Neural cell (in vitro differentiated cells): ENCODE measurements at regions not wholly inside any gene's neighbourhood (a gene's known extent, or its start where the extent isn't known, plus 50 kb on each side); places are given as distances from the start of the nearest gene placed in this dataset.

Experiments
- H2AFZ ChIP-seq: fragments of 200-600, 300-800 bp; sonication (generic), shearing (Covaris generic); 2 replicates; pipeline ENCODE4 v1.6.0; 2014; ENCODE audit warnings: low read depth, mild to moderate bottlenecking, antibody characterized with exemption, low read length, moderate library complexity
- H3F3A ChIP-seq: fragments of 200-600 bp; shearing (Covaris generic); 2 replicates; pipeline ENCODE4 v1.6.1; 2016; ENCODE audit warnings: mild to moderate bottlenecking, moderate library complexity, mixed read lengths, antibody characterized with exemption, low read length; ENCODE audit not compliant: insufficient read depth, poor library complexity, severe bottlenecking
- H3K27ac ChIP-seq: fragments of 200-600, 300-800 bp; sonication (generic), shearing (Covaris generic); 2 replicates; pipeline ENCODE4 v1.5.1; 2014; ENCODE audit warnings: mild to moderate bottlenecking, low read length, moderate library complexity
- H3K27me3 ChIP-seq: fragments of 300-800, 200-600 bp; sonication (generic), shearing (Covaris generic); 2 replicates; pipeline ENCODE4 v1.6.0; 2014; ENCODE audit warnings: mild to moderate bottlenecking, low read depth, low read length, moderate library complexity; ENCODE audit not compliant: insufficient read depth
- H3K36me3 ChIP-seq: fragments of 300-800, 200-600 bp; sonication (generic), shearing (Covaris generic); 2 replicates; pipeline ENCODE4 v1.5.1; 2014; ENCODE audit warnings: mild to moderate bottlenecking, antibody characterized with exemption, low read length, moderate library complexity; ENCODE audit not compliant: insufficient read depth
- H3K4me2 ChIP-seq: fragments of 300-800, 200-600 bp; sonication (generic), shearing (Covaris generic); 2 replicates; pipeline ENCODE4 v1.6.0; 2014; ENCODE audit warnings: mild to moderate bottlenecking, low read length
- H3K4me3 ChIP-seq: fragments of 300-800, 200-600 bp; sonication (generic), shearing (Covaris generic); 2 replicates; pipeline ENCODE4 v1.5.1; 2014; ENCODE audit warnings: mild to moderate bottlenecking, low read length, moderate library complexity
- H3K79me2 ChIP-seq: fragments of 200-600 bp; shearing (Covaris generic); replicated peaks from 2 replicates; pipeline ENCODE4 v1.6.0; 2014; ENCODE audit warnings: mild to moderate bottlenecking, low read length, moderate library complexity; ENCODE audit not compliant: insufficient read depth
- H3K9ac ChIP-seq: fragments of 300-800, 200-600 bp; sonication (generic), shearing (Covaris generic); 2 replicates; pipeline ENCODE4 v1.6.1; 2016; ENCODE audit warnings: mild to moderate bottlenecking, low read length, mixed read lengths
- H3K9me2 ChIP-seq: fragments of 200-600 bp; shearing (Covaris generic); 2 replicates; pipeline ENCODE4 v1.6.1; 2016; ENCODE audit warnings: mild to moderate bottlenecking, low read length, mixed read lengths; ENCODE audit not compliant: insufficient read depth
- H3K9me3 ChIP-seq: fragments of 200-600, 300-800 bp; sonication (generic), shearing (Covaris generic); 2 replicates; pipeline ENCODE4 v1.6.1; 2016; ENCODE audit warnings: mild to moderate bottlenecking, mixed run types, low read length, moderate library complexity, mixed read lengths
- H4K20me1 ChIP-seq: fragments of 200-600 bp; shearing (Covaris generic); 2 replicates; pipeline ENCODE4 v1.6.1; 2016; ENCODE audit warnings: mild to moderate bottlenecking, mixed run types; ENCODE audit not compliant: insufficient read depth
- EP300 ChIP-seq: fragments of 450-650 bp; conservative IDR thresholded peaks from 2 replicates; pipeline ENCODE4 v1.6.1; 2014; ENCODE audit warnings: antibody characterized with exemption, mild to moderate bottlenecking, moderate library complexity; ENCODE audit not compliant: poor library complexity, severe bottlenecking
- EZH2 ChIP-seq: fragments of 200-600, 300-800 bp; shearing (Covaris generic), sonication (generic); IDR thresholded peaks from 2 replicates; pipeline ENCODE4 v1.6.1; 2014; ENCODE audit warnings: antibody characterized with exemption, low read length, borderline replicate concordance, mild to moderate bottlenecking; ENCODE audit not compliant: insufficient read depth, poor library complexity, severe bottlenecking
- MXI1 ChIP-seq: fragments of 450-650 bp; conservative IDR thresholded peaks from 2 replicates; pipeline ENCODE4 v1.6.1; 2014; ENCODE audit warnings: antibody characterized with exemption, mild to moderate bottlenecking; ENCODE audit not compliant: poor library complexity, severe bottlenecking
- POLR2AphosphoS5 ChIP-seq: IDR thresholded peaks from 2 replicates; pipeline ENCODE4 v1.6.1; 2012
- RAD21 ChIP-seq: fragments of 450-650 bp; conservative IDR thresholded peaks from 2 replicates; pipeline ENCODE4 v1.6.1; 2014; ENCODE audit warnings: antibody characterized with exemption, mild to moderate bottlenecking, moderate library complexity
- SMC3 ChIP-seq: fragments of 450-650 bp; conservative IDR thresholded peaks from 2 replicates; pipeline ENCODE4 v1.6.1; 2014; ENCODE audit warnings: antibody characterized with exemption, mild to moderate bottlenecking, moderate library complexity; ENCODE audit not compliant: poor library complexity
- TAF1 ChIP-seq: IDR thresholded peaks from 2 replicates; pipeline ENCODE4 v1.6.1; 2012; ENCODE audit warnings: low read depth
- TF ChIP-seq, protein P1 (sequence below): fragments of 450-650 bp; IDR thresholded peaks from 2 replicates; pipeline ENCODE4 v1.5.1; 2014; ENCODE audit warnings: antibody characterized with exemption, mild to moderate bottlenecking, moderate library complexity; ENCODE audit not compliant: poor library complexity, severe bottlenecking
- TF ChIP-seq, protein P2 (sequence below): IDR thresholded peaks from 2 replicates; pipeline ENCODE4 v1.6.1; 2012; ENCODE audit warnings: borderline replicate concordance

DNA sequence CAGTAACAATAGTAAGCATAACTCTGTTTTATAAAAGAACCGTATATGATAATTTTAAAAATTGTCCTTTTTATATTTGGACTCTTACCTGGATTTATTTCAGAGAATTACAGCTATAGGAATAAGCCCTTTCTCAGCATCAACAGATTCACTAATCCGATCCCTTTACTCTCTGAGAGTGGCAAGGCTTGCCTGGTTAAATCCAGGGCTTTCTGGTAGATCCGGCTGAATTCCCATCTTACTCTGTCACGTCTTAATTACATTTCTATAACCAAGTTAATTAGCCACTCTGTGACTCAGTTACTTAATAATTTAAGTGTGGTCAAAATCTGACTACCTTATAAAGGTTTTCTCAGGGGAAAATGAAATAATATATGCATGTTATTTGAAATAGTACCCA, 294.7 kb downstream of the FRK start:
- Histone ChIP-seq H4K20me1 (no peaks in the 10 kb centered on the region), H3K9me2 (no peaks in the 10 kb centered on the region), H3K27me3 (no peaks in the 10 kb centered on the region), H3K36me3 (no peaks in the 10 kb centered on the region), H3K9me3 (no peaks in the 10 kb centered on the region), H2AFZ (no peak overlapping the region), H3K27ac (no peak overlapping the region), H3F3A (no peaks in the 10 kb centered on the region), H3K9ac (no peak overlapping the region), H3K4me3 (no peak overlapping the region), H3K4me2 (no peak overlapping the region), H3K79me2 (no peaks in the 10 kb centered on the region)
- no peak for TF ChIP-seq MXI1
- TF ChIP-seq, protein P1, sequence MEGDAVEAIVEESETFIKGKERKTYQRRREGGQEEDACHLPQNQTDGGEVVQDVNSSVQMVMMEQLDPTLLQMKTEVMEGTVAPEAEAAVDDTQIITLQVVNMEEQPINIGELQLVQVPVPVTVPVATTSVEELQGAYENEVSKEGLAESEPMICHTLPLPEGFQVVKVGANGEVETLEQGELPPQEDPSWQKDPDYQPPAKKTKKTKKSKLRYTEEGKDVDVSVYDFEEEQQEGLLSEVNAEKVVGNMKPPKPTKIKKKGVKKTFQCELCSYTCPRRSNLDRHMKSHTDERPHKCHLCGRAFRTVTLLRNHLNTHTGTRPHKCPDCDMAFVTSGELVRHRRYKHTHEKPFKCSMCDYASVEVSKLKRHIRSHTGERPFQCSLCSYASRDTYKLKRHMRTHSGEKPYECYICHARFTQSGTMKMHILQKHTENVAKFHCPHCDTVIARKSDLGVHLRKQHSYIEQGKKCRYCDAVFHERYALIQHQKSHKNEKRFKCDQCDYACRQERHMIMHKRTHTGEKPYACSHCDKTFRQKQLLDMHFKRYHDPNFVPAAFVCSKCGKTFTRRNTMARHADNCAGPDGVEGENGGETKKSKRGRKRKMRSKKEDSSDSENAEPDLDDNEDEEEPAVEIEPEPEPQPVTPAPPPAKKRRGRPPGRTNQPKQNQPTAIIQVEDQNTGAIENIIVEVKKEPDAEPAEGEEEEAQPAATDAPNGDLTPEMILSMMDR: no peak
- no peak for TF ChIP-seq SMC3
- no peak for TF ChIP-seq EP300
- TF ChIP-seq RAD21: no peak
- no peak for TF ChIP-seq POLR2AphosphoS5

DNA sequence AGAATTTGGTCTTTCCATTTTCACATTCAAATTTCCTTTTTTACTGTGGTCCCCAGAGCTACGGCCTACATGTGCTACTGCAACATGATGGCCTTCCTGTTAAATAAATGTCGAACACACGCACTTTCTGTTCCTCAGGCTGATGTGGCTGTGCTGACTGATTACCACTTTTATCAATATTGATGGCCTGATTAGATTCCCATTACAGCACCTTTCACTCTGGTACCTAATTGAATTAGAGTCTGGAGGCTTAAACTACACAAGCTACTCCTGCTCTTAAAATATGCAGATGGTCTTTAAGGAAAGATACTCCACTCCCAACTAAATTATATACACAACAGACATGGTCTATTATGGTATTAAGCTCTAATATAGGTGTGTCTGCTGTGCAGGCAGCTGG, 301.6 kb downstream of the FRK start:
- Histone ChIP-seq H3K9me3 (no peaks in the 10 kb centered on the region), H3K27me3 (no peaks in the 10 kb centered on the region), H3K4me3 (no peak overlapping the region), H3K36me3 (no peaks in the 10 kb centered on the region), H3K79me2 (no peaks in the 10 kb centered on the region), H3F3A (no peaks in the 10 kb centered on the region), H3K9me2 (no peaks in the 10 kb centered on the region), H4K20me1 (no peaks in the 10 kb centered on the region), H3K9ac (no peak overlapping the region), H2AFZ (no peak overlapping the region), H3K27ac (no peak overlapping the region), H3K4me2 (no peak overlapping the region)
- TF ChIP-seq EP300 (no peak), SMC3 (no peak), RAD21 (no peak), MXI1 (no peak), TAF1 (no peak), EZH2 (no peak), POLR2AphosphoS5 (no peak)
- TF ChIP-seq, protein P2, sequence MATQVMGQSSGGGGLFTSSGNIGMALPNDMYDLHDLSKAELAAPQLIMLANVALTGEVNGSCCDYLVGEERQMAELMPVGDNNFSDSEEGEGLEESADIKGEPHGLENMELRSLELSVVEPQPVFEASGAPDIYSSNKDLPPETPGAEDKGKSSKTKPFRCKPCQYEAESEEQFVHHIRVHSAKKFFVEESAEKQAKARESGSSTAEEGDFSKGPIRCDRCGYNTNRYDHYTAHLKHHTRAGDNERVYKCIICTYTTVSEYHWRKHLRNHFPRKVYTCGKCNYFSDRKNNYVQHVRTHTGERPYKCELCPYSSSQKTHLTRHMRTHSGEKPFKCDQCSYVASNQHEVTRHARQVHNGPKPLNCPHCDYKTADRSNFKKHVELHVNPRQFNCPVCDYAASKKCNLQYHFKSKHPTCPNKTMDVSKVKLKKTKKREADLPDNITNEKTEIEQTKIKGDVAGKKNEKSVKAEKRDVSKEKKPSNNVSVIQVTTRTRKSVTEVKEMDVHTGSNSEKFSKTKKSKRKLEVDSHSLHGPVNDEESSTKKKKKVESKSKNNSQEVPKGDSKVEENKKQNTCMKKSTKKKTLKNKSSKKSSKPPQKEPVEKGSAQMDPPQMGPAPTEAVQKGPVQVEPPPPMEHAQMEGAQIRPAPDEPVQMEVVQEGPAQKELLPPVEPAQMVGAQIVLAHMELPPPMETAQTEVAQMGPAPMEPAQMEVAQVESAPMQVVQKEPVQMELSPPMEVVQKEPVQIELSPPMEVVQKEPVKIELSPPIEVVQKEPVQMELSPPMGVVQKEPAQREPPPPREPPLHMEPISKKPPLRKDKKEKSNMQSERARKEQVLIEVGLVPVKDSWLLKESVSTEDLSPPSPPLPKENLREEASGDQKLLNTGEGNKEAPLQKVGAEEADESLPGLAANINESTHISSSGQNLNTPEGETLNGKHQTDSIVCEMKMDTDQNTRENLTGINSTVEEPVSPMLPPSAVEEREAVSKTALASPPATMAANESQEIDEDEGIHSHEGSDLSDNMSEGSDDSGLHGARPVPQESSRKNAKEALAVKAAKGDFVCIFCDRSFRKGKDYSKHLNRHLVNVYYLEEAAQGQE: no peak
- TF ChIP-seq, protein P1: no peak
